ENCODE measurements at regions not wholly inside any gene's neighbourhood (a gene's known extent, or its start where the extent isn't known, plus 50 kb on each side); places are given as distances from the start of the nearest gene placed in this dataset.

DNA sequence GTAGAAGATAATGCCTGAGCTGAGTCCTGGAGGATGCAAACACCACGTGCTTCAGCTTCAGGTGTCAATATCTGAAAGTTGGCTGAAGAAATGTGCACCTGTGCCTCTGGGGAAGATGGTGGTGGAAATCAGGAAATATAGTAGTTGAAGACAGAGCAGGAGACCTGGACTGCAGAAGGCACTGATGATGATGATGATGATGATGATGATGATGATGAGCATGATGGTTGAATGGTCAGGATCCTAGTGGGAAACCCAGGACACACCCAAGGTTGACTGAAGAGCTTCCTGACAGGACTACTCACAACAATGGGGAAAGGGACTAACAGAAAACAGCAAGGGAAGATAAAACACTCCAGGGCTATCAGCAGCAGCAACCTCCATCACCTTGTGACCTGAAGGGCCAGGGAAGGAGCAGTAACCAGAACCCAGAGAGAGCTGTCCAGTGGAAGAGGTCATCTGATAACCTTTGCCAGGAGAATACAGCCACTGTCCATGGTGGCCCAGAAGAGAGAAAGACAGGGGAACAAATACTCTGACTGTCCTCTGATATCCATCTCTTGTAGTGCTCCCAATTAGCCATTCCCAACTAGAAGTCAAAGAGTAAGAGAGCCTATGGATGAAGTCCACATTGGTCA lies 170.3 kb downstream of the TSHZ3 start (continued):
- TF ChIP-seq, protein P1, sequence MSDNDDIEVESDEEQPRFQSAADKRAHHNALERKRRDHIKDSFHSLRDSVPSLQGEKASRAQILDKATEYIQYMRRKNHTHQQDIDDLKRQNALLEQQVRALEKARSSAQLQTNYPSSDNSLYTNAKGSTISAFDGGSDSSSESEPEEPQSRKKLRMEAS (IDR thresholded peaks at IDR 0.05) = no peak
- TF ChIP-seq POLR2A (IDR thresholded peaks at IDR 0.05; ENCODE audit: control extremely low read depth in 1 of 2, low read depth in 2 of 2, low read length in 2 of 2) = no peak
- no peak for TF ChIP-seq SP4 (IDR thresholded peaks at IDR 0.05; ENCODE audit: low read length)
- TF ChIP-seq SUZ12 (IDR thresholded peaks at IDR 0.05; ENCODE audit: low read length) = no peak
- TF ChIP-seq, protein P2, sequence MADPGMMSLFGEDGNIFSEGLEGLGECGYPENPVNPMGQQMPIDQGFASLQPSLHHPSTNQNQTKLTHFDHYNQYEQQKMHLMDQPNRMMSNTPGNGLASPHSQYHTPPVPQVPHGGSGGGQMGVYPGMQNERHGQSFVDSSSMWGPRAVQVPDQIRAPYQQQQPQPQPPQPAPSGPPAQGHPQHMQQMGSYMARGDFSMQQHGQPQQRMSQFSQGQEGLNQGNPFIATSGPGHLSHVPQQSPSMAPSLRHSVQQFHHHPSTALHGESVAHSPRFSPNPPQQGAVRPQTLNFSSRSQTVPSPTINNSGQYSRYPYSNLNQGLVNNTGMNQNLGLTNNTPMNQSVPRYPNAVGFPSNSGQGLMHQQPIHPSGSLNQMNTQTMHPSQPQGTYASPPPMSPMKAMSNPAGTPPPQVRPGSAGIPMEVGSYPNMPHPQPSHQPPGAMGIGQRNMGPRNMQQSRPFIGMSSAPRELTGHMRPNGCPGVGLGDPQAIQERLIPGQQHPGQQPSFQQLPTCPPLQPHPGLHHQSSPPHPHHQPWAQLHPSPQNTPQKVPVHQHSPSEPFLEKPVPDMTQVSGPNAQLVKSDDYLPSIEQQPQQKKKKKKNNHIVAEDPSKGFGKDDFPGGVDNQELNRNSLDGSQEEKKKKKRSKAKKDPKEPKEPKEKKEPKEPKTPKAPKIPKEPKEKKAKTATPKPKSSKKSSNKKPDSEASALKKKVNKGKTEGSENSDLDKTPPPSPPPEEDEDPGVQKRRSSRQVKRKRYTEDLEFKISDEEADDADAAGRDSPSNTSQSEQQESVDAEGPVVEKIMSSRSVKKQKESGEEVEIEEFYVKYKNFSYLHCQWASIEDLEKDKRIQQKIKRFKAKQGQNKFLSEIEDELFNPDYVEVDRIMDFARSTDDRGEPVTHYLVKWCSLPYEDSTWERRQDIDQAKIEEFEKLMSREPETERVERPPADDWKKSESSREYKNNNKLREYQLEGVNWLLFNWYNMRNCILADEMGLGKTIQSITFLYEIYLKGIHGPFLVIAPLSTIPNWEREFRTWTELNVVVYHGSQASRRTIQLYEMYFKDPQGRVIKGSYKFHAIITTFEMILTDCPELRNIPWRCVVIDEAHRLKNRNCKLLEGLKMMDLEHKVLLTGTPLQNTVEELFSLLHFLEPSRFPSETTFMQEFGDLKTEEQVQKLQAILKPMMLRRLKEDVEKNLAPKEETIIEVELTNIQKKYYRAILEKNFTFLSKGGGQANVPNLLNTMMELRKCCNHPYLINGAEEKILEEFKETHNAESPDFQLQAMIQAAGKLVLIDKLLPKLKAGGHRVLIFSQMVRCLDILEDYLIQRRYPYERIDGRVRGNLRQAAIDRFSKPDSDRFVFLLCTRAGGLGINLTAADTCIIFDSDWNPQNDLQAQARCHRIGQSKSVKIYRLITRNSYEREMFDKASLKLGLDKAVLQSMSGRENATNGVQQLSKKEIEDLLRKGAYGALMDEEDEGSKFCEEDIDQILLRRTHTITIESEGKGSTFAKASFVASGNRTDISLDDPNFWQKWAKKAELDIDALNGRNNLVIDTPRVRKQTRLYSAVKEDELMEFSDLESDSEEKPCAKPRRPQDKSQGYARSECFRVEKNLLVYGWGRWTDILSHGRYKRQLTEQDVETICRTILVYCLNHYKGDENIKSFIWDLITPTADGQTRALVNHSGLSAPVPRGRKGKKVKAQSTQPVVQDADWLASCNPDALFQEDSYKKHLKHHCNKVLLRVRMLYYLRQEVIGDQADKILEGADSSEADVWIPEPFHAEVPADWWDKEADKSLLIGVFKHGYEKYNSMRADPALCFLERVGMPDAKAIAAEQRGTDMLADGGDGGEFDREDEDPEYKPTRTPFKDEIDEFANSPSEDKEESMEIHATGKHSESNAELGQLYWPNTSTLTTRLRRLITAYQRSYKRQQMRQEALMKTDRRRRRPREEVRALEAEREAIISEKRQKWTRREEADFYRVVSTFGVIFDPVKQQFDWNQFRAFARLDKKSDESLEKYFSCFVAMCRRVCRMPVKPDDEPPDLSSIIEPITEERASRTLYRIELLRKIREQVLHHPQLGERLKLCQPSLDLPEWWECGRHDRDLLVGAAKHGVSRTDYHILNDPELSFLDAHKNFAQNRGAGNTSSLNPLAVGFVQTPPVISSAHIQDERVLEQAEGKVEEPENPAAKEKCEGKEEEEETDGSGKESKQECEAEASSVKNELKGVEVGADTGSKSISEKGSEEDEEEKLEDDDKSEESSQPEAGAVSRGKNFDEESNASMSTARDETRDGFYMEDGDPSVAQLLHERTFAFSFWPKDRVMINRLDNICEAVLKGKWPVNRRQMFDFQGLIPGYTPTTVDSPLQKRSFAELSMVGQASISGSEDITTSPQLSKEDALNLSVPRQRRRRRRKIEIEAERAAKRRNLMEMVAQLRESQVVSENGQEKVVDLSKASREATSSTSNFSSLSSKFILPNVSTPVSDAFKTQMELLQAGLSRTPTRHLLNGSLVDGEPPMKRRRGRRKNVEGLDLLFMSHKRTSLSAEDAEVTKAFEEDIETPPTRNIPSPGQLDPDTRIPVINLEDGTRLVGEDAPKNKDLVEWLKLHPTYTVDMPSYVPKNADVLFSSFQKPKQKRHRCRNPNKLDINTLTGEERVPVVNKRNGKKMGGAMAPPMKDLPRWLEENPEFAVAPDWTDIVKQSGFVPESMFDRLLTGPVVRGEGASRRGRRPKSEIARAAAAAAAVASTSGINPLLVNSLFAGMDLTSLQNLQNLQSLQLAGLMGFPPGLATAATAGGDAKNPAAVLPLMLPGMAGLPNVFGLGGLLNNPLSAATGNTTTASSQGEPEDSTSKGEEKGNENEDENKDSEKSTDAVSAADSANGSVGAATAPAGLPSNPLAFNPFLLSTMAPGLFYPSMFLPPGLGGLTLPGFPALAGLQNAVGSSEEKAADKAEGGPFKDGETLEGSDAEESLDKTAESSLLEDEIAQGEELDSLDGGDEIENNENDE (IDR thresholded peaks at IDR 0.05; ENCODE audit: insufficient replicate concordance, low read length) = no peak
- TF ChIP-seq HDAC2 (IDR thresholded peaks at IDR 0.05; ENCODE audit: borderline replicate concordance in 1 of 2, low read depth in 2 of 2, low read length in 2 of 2) = no peak
